PC-9 (cell line): ENCODE measurements at regions not wholly inside any gene's neighbourhood (a gene's known extent, or its start where the extent isn't known, plus 50 kb on each side); places are given as distances from the start of the nearest gene placed in this dataset.

Experiments
- CTCF ChIP-seq: fragments of 200-600 bp; sonication (generic); conservative IDR thresholded peaks from 2 replicates; pipeline ENCODE4 v1.6.1; 2017; ENCODE audit warnings: mixed run types, antibody characterized with exemption, mild to moderate bottlenecking, moderate library complexity
- EZH2 ChIP-seq: fragments of 200-600 bp; sonication (generic); IDR thresholded peaks from 2 replicates; pipeline ENCODE4 v1.8.0; 2017; ENCODE audit warnings: antibody characterized with exemption, low read depth

- TF ChIP-seq CTCF (no peak), EZH2 (no peak)
Observed at GRCh38 chr2:75792996-75793395, 82.3 kb upstream of the GCFC2 start.
